Activated CD4-positive, alpha-beta T cell treated with anti-CD3 and anti-CD28 coated beads, Interleukin-10, Interleukin-2, amounts not matched to agents 100 ng/mL and 50 ng/mL, durations not matched to agents 16 hours and 8 hours (primary cell): ENCODE measurements at regions not wholly inside any gene's neighbourhood (a gene's known extent, or its start where the extent isn't known, plus 50 kb on each side); places are given as distances from the start of the nearest gene placed in this dataset.
"Not testable (repeated sequence)": the region's sequence is repeated elsewhere in the genome, so short reads cannot be mapped to it uniquely, and the experiment has no call there.

ENCODE experiments used
- DNase-seq: peaks from one replicate; pipeline ENCODE4 v3.0.0-alpha.2; 2020

- no peak for DNase-seq
These were observed 187.6 kb downstream of the TUBA3C start for GRCh38 chr13:18993884-18994660.

GRCh38 chr13:18992791-18993190, 188.8 kb downstream of the TUBA3C start:
- no peak for DNase-seq

DNA sequence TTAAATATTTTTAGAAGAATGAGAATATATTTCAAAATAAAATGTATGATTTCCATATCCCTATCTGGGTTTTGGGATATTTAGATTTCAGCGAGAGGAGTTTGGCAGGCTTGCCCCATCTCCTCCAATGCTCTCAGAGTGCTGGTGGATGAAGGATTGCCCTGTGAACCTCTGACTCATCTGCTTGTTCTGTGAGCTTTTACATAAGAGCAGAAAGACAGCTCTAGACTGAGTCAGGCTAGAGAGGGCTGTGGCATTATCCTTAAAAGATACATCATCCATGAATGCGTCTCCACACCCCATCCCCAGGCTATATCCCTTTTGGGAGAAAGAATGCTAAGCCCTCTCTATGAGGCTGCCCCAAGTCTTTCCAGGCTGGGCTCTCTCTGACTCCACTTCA, 190.6 kb downstream of the TUBA3C start:
- no peak for DNase-seq

- no peak for DNase-seq
These were observed 203.2 kb downstream of the TUBA3C start for GRCh38 chr13:18978447-18978846.

DNA sequence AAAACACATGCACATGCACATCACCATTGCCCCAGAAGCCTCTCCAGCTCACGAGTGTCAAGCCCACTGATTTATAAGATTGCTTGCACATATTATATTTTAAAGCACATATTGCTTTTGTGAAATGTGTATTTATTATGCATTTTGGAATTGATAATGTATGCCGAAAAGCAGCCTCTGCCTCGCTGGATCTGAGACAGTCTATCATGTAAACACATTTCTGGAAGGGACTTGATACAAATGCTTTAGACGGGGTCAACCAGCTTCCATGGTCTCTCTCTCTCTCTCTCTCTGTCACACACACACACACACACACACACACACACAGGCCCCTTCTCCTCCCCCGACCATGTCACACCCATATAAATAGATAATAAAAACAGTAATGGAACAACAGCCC, 203.8 kb downstream of the TUBA3C start:
- DNase-seq: no peak

GRCh38 chr13:18971576-18972219, 209.9 kb downstream of the TUBA3C start:
- no peak for DNase-seq

GRCh38 chr13:18965347-18965855, 216.2 kb downstream of the TUBA3C start:
- no peak for DNase-seq

DNA sequence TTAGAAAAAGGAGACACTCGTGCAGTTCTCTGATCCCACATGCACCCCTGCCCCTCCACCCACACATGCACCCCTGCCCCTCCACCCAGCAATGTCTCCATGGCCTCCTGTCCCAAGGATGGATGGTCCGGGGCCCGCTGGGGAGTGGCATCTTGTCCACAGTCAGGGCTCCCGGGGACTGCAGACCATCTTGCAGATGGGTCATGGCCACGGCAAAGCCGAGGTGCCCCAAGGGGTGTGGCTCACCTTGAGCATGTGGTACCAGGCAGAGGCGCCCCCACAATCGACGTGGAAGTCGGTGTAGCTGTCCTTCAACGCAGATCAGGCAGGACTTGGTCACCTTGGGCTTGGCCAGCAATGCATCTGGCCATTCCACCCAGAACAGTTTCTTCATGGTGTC, 216.7 kb downstream of the TUBA3C start:
- no peak for DNase-seq

DNA sequence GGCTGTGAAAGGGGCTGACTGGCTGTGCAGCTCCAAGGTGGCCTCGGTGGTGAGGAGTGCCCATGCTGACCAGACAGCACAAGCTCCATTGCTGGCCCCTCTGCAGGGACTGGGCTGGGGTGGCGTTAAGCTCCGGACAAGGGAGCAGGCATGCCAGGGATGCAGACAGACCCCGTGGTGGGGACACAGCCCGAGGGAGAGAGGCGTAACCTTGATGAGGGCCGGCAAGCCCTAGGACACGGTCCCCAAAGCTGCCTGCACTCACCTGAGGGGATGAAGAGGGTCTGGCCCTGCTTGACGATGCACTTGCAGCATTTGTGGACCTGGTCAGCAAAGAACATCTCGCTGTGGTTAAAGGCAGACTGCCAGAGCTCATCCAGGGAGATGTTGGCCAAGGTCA, 217.9 kb downstream of the TUBA3C start:
- not testable (repeated sequence) for DNase-seq

GRCh38 chr13:18962168-18962734, 219.4 kb downstream of the TUBA3C start:
- DNase-seq: no peak

GRCh38 chr13:18961383-18962117, 220.1 kb downstream of the TUBA3C start:
- no peak for DNase-seq

- DNase-seq: no peak
These were observed 220.9 kb downstream of the TUBA3C start for GRCh38 chr13:18960637-18961227.

DNA sequence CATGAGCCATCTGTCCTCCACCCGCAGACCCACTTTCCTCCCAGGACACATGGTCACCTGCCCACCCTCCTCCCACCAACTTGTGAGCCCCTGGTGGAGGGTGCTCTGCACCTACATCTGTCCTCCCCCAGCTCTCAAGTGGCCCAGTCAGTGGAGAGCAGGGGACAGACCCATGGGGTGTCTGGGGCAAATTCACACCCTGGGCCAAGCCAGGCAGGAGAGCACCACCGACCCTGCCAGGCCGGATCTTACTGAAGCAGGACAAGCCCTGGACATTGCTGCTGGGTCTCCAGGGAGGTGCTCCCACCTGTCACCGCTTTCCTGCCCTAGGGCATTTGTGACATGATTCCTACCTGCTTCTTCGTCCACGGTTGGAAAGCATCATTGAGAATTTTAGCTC, 221.6 kb downstream of the TUBA3C start:
- DNase-seq: no peak

GRCh38 chr13:18959229-18959628, 222.4 kb downstream of the TUBA3C start:
- DNase-seq: no peak

GRCh38 chr13:18956473-18957078, 225.0 kb downstream of the TUBA3C start:
- no peak for DNase-seq

GRCh38 chr13:18954254-18954653, 227.4 kb downstream of the TUBA3C start:
- no peak for DNase-seq

DNA sequence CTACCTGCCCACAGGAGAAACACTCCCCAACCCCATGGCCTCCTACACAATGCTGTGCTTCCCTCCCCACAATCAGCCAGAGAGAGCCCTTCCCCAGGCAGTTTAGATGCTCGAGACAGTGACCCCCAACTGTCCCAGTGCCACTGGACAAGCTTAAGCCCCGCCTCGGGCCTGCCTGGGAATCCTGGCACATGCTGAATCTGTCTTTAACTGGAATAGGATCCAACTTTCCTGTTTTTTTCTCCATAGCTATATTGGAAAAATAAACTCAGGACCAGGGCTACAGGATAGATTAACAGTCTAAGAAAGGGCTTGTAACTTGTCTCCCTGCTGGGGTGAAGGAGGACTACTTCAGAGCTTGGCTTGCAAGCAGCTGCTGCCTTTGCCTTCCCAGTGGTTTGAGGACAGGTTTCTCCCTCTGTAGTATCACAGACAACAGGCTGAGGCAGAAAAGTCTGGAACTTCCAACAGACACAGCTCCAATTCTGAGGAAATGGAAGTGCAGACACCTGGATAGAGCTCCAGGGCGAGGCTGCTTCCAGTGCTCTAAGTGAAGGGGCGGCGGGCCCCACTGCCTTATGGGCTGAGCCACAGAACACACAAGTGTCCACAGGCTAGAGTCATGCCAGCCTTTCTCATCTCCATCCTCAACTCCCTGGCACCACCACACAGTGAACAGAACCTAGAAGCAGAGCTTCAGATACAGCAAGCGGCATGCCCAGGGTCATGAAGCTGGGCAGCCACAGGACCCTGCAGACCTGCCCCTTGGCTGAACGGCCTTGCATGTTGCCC, 228.3 kb downstream of the TUBA3C start:
- no peak for DNase-seq

- no peak for DNase-seq
These were observed 229.2 kb downstream of the TUBA3C start for GRCh38 chr13:18952225-18953016.

DNA sequence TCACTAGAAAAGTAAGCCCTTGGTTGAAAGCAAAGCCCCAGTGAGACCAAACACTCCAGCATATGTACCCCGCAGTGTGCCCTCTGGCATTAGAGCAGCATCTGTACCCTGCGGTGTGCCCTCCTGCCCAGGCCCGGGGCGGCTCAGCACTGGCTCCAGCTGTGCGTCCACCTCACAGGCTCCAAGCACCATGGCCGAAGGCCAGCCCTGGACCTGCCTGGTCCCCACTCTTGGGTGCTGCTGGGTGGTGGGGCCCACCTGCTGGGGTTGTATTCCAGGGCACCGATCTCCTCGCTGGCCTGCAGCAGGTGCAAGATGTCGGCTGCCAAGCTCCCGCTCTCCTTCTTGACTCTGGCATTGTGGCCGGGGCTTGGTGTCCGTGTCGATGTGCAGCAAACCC, 230.2 kb downstream of the TUBA3C start:
- no peak for DNase-seq

DNA sequence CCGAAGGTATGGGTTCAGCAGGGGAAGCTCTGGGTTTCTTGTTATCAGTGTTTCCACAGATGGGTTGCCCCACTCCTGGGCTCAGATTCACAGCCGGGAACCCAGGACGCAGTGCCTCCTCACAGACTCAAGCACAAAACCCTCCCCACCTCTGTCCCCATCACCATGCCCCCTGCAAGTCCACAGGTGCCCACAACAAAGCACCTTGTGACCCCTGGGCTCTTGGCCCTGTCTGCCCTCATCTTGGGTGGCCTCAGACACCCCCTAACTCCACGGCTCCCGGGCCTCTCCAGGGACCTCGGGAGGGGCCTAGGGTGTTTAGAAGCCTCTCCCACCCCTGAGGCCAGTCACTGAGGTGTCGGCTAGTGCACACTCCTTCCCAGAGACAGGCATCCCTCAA, 231.7 kb downstream of the TUBA3C start:
- no peak for DNase-seq

DNA sequence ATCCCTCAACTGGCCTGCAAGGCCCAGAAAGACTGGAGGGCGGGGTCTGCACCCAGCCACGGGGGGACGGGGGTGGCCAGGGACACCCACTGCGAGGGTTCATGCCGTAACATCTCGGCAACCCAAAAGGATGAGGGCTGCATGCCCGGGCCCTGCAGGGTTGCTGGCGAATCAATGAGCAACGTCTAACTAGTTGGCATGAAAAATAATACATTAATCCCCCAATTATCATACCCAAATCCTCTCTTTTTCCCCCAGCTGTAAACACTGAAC, 232.2 kb downstream of the TUBA3C start:
- DNase-seq: no peak
